ENCODE measurements at regions not wholly inside any gene's neighbourhood (a gene's known extent, or its start where the extent isn't known, plus 50 kb on each side); places are given as distances from the start of the nearest gene placed in this dataset.
A peak's percentile ranks its signal among the peaks of the same experiment; 100 is the strongest.
"Not testable (repeated sequence)": the region's sequence is repeated elsewhere in the genome, so short reads cannot be mapped to it uniquely, and the experiment has no call there.

- DNase-seq (ENCODE audit: low read depth) = no peak
Observed at GRCh38 chr16:10232757-10233156, 50.5 kb upstream of the GRIN2A start.

DNA sequence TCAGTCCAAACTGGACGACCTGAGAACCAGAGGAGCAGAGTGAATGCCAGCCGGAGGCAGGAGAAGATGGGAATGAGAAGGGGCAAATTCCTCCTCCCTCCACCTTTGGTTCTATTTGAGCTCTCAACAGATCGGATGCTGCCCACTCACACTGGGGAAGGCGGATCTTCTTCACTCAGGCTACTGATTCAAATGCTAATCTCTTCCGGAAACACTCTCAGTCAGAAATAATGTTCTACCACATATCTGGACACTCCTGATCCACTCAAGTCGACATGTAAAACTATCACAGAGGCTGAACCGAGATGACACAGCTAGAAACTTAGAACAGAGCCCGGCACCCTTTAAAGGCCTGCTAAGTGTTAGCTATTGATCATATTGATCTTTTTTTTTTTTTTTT, 57.4 kb upstream of the GRIN2A start:
- DNase-seq (ENCODE audit: low read depth) = no peak

DNA sequence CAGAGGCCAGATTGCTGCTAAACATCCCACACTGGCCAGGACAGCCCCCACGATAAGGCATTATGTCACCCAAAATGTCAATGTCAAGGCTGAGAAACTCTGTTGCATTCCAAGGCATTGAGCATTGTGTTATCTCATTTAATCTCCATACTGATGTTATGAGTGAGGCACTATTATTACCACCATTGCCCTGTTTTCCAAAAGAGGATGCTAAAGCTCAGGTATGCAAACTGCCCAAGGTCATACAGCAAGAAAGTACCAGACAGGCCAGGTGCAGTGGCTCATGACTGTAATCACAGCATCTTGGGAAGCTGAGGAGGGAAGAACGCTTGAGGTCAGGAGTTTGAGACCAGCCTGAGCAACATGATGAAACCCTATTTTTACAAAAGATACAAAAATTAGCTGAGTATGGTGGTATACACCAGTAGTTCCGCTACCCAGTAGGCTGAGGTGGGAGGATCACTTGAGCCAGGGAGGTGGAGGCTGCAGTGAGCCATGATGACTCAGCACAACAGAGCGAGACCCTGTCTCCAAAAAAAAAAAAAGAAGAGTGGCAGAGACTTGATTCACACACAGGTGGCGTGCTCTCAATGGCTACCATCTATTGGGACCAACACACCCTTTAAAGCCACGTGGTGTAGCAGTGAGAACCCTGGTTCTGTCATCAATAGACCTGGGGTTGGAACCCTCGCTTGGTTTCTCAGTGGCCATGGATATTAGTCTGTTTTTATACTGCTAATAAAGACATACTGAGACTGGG, 58.8 kb upstream of the GRIN2A start:
- no peak for DNase-seq (ENCODE audit: low read depth)

- DNase-seq (ENCODE audit: low read depth) = no peak
Observed at GRCh38 chr16:10242097-10242496, 59.9 kb upstream of the GRIN2A start.

DNA sequence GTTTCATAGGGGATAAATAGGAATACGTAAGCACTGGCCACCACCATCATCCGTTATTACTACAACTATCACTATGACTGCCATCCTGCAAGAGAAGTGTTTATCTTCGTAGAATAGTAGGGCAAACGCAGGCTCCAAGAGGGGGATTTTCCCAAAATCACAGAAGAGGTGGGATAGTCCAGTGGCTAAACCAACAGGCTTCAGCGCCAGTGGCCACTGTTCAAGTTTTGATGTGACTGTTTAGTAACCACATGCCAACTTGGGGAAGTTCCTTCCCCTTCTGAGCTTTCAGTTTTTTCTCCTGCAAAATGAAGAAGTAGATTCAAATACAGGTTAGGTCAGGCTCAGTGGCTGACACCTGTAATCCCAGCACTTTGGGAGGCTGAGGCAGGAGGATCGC, 60.7 kb upstream of the GRIN2A start:
- no peak for DNase-seq (ENCODE audit: low read depth)

DNA sequence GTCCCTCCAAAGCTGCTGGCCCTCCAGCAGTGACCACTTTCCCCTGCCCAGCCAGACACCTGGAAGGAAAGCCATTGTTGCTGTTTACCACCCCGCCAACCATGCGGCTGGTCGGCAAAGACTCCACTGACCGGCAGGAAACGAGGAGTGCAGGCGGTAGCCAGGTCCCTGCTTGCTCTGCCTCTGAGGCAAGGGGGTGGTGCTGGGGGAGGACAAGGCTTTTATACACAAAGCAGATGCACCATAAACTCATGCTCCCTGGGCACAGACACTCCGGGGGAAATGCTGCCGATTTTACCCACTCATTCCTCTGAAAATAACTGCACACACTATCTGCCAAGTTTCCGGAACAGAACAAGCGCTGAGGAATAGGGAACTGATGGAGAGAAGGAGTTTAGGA, 62.8 kb upstream of the GRIN2A start:
- no peak for DNase-seq (ENCODE audit: low read depth)

- DNase-seq (ENCODE audit: low read depth) = no peak
Observed at GRCh38 chr16:10250137-10250828, 68.1 kb upstream of the GRIN2A start.

DNA sequence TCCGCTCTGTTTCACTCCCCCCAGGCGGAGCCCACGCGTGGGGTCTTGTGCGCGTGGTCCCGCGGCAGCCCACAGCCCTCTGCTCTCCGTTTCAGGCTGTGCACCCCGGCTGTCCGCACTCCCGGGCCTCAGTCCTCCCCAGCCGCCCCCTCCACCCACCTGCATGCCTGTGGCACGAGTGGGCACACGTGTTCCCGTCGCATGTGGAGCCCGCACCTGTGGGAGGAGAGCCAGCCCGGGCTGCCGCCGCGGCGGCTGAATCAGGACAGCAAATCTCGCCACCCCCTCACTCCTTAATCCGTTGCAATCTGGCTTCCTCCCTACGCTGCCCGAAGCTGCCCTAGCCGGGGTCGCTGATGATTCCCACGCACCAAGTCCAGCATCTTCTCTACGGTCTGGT, 69.9 kb upstream of the GRIN2A start:
- DNase-seq (ENCODE audit: low read depth) = no peak

DNA sequence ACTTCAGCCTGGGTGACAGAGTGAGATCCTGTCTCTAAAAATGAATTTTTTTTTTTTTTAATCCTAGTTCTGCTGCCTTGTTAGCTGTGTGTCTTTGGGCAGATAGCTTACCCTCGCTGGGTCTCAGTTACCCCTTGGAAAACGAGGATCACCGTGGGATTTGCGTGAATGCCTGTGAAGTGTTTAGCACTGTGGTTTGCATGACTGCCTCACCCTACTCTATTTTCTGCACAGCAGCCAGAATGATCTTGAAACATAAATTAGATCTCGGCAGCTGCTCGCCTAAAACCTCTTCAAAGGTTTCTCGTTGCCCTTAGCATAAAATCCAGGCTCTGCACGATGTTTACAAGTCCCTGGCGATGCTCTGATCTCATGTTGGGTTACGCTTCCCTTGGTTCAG, 71.2 kb upstream of the GRIN2A start:
- no peak for DNase-seq (ENCODE audit: low read depth)

DNA sequence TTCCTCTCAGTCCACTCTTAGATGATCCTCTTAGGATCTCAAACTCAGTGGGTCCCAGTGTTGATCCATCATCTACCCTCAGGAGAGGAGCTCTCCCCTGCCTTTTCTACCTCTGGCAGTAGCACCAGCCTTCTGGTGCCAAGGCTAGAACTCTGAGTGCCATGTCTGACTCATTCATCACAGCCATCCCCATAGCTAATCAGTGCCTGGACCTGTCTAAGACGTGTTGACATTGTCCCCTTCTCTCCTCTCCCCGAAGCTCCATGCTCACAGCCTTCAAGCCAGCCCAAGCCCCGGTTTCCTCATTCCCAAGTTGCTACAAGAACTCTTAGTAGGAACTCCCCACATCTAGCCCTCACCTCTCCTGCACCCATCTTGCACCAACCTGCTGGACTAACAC, 73.5 kb upstream of the GRIN2A start:
- no peak for DNase-seq (ENCODE audit: low read depth)

DNA sequence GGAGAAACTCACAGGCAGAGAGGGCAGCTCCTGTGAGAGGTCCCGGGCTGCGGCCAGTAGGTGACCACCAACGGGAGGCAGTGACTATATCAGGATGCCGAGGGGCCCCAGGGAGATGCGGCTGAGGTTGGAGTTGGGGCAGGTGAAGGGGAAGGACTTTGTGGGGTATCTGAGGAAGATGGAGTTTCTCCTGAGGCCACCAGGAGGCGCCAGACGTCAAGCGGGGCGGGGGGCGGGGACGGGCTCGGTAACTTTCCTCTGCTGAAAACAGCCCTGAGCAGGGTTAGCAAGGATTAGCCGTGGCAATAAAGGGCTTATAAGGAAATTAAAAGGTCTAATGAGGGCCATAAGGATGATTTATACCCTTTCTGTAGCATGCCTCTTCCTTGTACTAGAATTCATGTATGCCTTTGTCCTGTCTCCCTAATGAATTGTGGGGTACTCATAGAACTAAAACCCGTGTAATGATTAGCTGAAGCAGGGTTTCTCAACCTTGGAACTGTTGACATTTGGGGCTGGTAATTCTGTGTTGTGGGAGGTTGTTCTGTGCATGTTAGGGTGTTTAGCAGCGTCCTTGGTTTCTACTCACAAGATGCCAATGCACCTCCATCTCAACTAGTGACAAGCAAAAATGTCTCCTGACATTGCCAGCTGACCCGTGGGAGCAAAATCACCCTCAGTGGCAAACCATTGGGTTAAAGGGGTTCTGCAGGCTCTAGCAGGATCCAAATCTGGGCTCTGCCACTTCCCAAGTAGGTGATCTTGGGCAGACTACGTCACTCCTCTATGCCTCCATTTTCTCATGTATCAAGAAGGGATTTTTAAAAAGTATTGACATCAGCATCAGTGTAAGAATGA, 74.8 kb upstream of the GRIN2A start:
- DNase-seq (ENCODE audit: low read depth) = peak; percentile 7

DNA sequence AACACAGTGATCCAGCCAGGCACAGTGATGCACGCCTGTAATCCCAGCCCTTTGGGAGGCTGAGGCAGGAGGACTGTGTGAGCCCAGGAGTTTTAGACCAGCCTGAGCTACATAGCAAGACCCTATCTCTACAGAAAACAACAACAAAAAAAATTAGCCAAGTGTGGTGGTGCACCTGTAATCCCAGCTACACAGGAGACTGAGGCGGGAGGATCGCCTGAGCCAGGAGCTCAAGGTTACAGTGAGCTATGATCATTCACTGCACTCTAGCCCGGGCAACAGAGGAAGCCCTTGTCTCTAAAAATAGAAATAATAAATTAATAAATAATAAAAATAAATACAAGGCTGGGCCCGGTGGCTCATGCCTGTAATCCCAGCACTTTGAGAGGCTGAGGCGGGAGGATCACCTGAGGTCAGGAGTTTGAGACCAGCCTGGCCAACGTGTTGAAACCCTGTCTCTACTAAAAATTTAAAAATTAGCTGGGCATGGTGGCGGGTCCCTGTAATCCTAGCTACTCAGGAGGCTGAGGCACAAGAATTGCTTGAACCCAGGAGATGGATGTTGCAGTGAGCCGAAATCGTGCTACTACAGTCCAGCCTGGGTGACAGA, 75.5 kb upstream of the GRIN2A start:
- not testable (repeated sequence) for DNase-seq (ENCODE audit: low read depth)

DNA sequence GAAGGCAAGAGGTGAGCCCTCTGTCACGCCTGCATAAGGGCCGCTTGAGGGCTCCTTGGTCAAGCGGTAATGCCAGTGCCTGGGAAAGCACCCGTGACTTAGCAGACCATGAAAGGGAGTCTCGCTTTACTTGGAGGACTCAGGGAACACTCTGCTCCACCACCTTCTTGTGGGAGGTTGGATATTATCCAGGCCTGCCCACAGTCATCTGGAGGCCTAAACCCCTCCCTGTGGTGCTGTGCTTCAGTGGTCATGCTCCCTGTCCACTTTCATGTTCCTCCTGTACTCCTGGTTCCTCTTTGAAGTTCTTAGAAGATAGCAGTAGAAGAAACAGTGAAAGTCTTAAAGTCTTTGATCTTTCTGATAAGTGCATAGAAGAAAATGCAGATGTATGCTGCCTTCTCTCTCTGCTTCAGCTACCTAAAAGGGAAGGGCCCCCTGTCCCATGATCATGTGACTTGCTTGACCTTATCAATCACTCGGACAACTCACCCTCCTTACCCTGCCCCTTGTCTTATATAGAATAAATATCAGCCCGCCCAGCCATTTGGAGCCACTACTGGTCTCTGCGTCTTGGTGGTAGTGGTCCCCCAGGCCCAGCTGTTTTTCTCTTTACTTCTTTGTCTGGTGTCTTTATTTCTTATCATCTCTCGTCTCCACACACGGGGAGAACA, 76.8 kb upstream of the GRIN2A start:
- DNase-seq (ENCODE audit: low read depth) = not testable (repeated sequence)

- no peak for DNase-seq (ENCODE audit: low read depth)
Observed at GRCh38 chr16:10261077-10261476, 78.8 kb upstream of the GRIN2A start.

GRCh38 chr16:10261526-10261925, 79.3 kb upstream of the GRIN2A start:
- DNase-seq (ENCODE audit: low read depth) = not testable (repeated sequence)

GRCh38 chr16:10262377-10263132, 80.3 kb upstream of the GRIN2A start:
- no peak for DNase-seq (ENCODE audit: low read depth)

DNA sequence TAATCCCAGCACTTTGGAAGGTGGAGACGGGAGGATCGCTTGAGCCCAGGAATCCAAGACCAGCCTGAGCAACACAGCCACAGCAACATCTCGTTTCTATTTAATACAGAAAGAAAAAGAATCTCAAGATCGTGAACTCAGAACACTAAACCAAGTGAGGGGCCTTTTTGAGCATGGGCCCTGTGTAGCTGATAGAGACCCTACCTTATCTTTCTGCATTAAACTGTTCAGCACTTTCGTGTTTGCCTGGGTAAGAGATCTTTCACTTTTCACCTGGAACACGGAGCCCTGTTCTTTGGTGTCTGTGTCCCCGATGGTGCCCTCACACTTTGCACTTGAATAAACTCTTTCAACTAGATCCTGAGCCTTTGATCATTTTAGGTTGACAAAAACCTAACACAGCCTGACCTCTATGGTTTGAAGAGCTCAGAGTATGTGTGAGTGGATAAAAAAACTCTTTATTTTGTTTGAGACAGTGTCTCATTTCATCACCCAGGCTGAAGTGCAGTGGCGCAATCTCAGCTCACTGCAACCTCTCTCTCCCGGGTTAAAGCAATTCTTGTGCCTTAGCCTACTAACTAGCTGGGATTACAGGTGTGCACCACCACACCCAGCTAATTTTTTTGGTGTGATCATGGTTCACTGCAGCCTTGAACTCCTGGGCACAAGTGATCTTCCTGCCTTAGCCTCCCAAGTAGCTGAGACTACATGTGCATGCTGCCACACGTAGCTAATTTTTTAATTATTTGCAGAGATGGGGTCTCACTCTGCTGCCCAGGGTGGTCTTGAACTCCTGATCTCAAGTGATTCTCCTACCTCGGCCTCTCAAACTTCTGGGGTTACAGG, 83.8 kb upstream of the GRIN2A start:
- DNase-seq (ENCODE audit: low read depth) = no peak

- DNase-seq (ENCODE audit: low read depth) = no peak
Observed at GRCh38 chr16:10266809-10267208, 84.6 kb upstream of the GRIN2A start.

DNA sequence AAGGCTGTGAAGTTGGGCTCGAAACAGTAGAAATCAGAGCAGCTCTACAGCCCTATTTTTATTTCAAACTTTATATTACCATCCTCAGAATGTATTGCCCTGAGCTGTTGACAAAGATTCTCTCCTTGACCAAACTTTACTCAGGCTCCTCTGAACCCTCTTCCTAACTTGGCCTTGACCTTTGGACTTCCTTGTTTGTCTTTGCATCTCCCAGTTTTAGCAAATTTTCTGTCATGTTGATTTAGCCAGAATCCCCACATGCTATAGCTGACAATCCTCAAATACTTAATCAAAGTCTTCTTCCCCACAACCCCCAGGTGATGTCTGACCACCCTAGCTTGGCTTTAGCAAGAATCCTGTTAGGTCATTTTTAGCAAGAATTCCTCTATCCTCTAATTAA, 87.4 kb upstream of the GRIN2A start:
- DNase-seq (ENCODE audit: low read depth) = no peak

- DNase-seq (ENCODE audit: low read depth) = not testable (repeated sequence)
Observed at GRCh38 chr16:10272250-10272854, 90.1 kb upstream of the GRIN2A start.
